Ishikawa (cell line): ENCODE measurements at regions not wholly inside any gene's neighbourhood (a gene's known extent, or its start where the extent isn't known, plus 50 kb on each side); places are given as distances from the start of the nearest gene placed in this dataset.

Experiments used
- EP300 ChIP-seq: IDR thresholded peaks from 2 replicates; pipeline ENCODE4 v1.6.1; 2012; ENCODE audit warnings: borderline replicate concordance
- NFIC ChIP-seq: IDR thresholded peaks from 2 replicates; pipeline ENCODE4 v1.6.1; 2012
- RAD21 ChIP-seq: IDR thresholded peaks from 2 replicates; pipeline ENCODE4 v1.6.1; 2012; ENCODE audit warnings: low read depth
- TAF1 ChIP-seq: IDR thresholded peaks from 2 replicates; pipeline ENCODE4 v1.6.1; 2012; ENCODE audit warnings: low read depth, mild to moderate bottlenecking
- TEAD4 ChIP-seq: IDR thresholded peaks from 2 replicates; pipeline ENCODE4 v1.6.1; 2012
- YY1 ChIP-seq: IDR thresholded peaks from 2 replicates; pipeline ENCODE4 v1.6.1; 2012; ENCODE audit warnings: low read depth
- TF ChIP-seq, protein P1 (sequence below): IDR thresholded peaks from 2 replicates; pipeline ENCODE4 v1.6.1; 2012; ENCODE audit warnings: low read depth, mild to moderate bottlenecking
- TF ChIP-seq, protein P2 (sequence below): IDR thresholded peaks from 2 replicates; pipeline ENCODE4 v1.6.1; 2012
- TF ChIP-seq, protein P3 (sequence below): IDR thresholded peaks from 2 replicates; pipeline ENCODE4 v1.6.1; 2012

DNA sequence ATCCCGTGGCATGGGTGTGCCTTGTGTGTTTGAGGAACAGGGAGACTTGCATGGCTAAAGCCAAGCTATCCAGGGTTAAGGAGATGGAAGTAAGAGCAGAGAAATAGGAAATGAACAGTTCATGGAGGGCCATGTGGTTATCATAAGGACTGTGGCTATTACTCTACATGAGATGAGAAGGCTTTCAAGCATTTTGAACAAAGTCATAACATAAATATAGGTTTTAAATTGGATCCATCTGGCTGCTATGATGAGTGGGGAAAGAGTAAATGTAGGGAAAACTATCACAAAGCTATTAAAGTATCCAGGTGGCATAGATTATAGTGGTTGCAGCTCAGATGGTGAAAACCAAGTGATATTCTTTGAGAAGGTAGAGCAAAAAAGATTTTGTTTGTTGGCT is 184.1 kb downstream of the PCDH17 start:
- TF ChIP-seq RAD21 (no peak), YY1 (no peak), NFIC (no peak), EP300 (no peak), TAF1 (no peak), TEAD4 (no peak)
- TF ChIP-seq, protein P1, sequence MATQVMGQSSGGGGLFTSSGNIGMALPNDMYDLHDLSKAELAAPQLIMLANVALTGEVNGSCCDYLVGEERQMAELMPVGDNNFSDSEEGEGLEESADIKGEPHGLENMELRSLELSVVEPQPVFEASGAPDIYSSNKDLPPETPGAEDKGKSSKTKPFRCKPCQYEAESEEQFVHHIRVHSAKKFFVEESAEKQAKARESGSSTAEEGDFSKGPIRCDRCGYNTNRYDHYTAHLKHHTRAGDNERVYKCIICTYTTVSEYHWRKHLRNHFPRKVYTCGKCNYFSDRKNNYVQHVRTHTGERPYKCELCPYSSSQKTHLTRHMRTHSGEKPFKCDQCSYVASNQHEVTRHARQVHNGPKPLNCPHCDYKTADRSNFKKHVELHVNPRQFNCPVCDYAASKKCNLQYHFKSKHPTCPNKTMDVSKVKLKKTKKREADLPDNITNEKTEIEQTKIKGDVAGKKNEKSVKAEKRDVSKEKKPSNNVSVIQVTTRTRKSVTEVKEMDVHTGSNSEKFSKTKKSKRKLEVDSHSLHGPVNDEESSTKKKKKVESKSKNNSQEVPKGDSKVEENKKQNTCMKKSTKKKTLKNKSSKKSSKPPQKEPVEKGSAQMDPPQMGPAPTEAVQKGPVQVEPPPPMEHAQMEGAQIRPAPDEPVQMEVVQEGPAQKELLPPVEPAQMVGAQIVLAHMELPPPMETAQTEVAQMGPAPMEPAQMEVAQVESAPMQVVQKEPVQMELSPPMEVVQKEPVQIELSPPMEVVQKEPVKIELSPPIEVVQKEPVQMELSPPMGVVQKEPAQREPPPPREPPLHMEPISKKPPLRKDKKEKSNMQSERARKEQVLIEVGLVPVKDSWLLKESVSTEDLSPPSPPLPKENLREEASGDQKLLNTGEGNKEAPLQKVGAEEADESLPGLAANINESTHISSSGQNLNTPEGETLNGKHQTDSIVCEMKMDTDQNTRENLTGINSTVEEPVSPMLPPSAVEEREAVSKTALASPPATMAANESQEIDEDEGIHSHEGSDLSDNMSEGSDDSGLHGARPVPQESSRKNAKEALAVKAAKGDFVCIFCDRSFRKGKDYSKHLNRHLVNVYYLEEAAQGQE, result no peak
- TF ChIP-seq, protein P2, sequence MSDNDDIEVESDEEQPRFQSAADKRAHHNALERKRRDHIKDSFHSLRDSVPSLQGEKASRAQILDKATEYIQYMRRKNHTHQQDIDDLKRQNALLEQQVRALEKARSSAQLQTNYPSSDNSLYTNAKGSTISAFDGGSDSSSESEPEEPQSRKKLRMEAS, result no peak
- TF ChIP-seq, protein P3, sequence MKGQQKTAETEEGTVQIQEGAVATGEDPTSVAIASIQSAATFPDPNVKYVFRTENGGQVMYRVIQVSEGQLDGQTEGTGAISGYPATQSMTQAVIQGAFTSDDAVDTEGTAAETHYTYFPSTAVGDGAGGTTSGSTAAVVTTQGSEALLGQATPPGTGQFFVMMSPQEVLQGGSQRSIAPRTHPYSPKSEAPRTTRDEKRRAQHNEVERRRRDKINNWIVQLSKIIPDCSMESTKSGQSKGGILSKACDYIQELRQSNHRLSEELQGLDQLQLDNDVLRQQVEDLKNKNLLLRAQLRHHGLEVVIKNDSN, result no peak
